ELR (cell line): ENCODE measurements at regions not wholly inside any gene's neighbourhood (a gene's known extent, or its start where the extent isn't known, plus 50 kb on each side); places are given as distances from the start of the nearest gene placed in this dataset.
A peak's percentile ranks its signal among the peaks of the same experiment; 100 is the strongest.
"Not testable (repeated sequence)": the region's sequence is repeated elsewhere in the genome, so short reads cannot be mapped to it uniquely, and the experiment has no call there.

Experiments used
- DNase-seq: peaks from one replicate; pipeline ENCODE4 v3.0.0-alpha.2; 2015; ENCODE audit warnings: low read depth

DNA sequence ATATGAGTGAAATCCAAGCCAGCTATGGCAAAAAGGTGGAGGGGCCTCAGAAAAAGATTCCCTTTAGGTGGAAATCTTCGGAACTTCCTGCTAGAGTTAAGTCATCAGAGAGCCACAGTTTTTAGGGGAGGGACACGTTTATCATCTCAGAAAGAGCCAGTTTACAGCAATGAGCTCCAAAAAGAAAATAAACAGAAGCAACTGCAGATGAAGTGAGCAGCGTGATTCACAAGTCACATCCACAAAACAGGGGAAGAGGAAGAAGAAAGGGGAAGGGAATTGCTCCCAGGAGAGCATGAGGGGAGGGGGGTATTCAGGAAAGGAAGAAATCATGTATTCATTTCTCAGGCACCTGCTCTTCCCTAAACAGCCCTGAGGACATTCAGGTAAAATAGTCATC, 156.2 kb upstream of the FOXK1 start:
- DNase-seq = no peak

DNA sequence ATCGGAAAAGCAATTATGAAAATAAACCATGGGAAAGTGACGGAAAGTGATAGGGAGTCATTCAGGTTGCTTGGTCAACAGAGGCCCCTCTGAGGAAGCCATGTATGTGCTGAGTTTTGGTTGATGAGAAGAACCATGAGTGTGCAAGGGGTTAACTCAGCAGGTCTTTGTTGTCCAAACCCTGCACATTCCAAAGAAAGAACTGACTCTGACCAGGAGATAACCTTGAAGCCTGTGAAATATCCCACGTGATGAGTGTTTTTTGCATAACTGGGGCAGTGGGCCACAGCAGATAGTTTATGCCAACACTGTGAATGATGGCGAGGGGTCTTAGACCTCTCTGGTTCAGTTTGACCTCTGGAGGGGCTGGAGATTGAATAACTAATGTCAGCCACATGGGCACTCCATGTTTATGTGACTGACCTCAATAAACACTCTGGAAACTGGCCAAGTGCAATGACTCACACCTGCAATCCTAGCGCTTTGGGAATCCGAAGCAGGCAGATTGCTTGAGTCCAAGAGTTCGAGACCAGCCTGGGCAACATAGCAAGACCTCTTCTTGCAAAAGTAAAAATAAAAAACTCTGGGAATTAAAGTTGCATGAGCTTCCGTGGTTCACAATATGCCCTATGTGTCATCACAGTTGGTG, 154.0 kb upstream of the FOXK1 start:
- no peak for DNase-seq

DNA sequence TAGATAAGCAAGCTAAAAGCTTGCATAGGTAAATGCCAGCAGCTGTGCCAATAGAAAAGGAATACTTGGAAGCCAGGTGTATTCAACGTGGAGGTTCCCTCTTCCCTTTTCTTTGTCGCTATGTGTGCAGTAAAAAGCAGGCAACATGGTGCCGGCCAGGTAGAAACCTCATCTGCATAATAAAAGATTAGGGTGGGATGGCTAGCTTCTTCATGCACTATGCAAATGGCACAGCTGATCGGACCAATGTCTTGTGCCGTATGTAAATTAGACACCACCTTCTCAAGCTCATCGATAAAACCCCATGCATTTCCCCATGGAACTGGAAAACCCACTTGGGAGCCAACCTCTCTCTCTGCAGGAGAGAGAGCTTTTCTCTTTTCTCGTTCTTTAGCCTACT, 150.9 kb upstream of the FOXK1 start:
- DNase-seq = no peak

DNA sequence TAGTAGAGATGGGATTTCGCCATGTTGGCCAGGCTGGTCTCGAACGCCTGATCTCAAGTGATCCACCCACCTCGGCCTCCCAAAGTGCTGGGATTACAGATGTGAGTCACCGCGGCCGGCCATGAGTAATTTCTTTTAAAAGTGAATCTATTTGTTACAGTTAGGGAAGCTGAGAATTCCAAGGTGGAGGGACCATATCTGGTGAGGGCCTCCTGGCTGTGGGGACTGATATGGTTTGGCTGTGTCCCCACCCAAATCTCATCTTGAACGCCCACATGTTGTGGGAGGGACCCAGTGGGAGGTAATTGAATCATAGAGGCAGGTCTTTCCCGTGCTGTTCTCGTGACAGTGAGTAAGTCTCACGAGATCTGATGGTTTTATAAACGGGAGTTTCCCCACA, 148.8 kb upstream of the FOXK1 start:
- not testable (repeated sequence) for DNase-seq

- DNase-seq = no peak
Observed at GRCh38 chr7:4549681-4550080, 132.4 kb upstream of the FOXK1 start.

GRCh38 chr7:4550117-4550516, 132.0 kb upstream of the FOXK1 start:
- DNase-seq = no peak

GRCh38 chr7:4552985-4553384, 129.1 kb upstream of the FOXK1 start:
- DNase-seq = no peak

DNA sequence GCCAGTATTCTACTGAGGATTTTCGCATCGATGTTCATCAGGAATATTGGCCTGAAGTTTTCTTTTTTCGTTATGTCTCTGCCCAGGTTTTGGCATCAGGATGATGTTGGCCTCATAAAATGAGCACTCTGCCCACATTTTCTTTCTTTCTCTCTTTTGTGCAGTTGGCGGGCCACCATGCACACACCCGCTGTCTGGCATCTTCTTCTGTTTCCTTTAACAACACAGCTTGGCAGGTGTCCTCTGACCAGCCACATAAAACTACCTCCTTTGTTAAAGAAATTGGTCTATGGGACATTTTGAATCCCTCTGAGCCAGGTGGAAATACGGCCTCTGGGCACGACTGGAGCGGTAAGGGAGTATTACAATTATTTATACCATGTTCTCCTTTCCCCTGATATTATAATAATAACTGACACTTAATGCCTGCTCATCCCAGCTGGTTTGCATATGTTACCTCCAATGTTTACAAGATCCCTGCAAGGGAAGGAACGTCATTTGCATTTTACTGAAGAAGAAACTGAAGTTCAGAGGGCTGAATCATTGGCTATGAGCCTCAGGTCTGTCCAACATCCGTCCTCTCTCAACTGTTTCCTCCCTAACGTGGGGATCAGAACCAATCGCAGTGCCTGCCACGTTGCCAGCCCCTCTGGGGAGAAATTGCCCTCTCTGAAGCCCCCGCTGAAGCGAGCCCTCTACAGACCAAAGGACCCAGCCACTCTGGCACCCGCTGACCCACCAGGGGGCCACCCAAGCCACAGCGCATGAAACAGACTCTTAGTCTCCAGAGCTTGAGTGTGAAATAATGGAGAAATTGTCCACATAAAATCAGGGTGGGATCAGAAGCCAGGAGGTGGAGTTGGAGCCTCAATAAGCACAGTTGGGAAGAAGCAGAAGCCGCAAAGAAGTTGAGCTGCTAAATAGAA, 125.0 kb upstream of the FOXK1 start:
- DNase-seq = peak; percentile 5

DNA sequence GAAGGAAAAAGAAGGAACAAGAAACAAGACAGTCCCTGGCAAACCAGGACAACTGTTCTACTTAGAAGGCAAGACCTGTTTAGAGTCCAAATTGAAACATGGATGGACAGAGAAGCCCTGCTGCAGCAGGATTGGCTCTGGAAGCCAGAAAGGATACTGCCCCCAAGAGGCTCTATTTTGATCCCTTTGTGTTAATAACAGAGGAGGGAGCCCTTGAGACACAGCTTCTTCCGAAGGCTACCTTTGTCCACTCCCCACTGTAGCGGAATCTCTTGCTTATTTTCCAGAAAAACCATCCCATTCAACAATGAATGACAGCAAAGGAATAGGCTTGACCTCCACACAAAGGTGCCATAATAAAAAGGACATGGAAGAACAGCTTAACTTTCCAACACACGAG, 120.3 kb upstream of the FOXK1 start:
- no peak for DNase-seq

- no peak for DNase-seq
Observed at GRCh38 chr7:4566714-4567113, 115.4 kb upstream of the FOXK1 start.

GRCh38 chr7:4574851-4575250, 107.2 kb upstream of the FOXK1 start:
- no peak for DNase-seq

DNA sequence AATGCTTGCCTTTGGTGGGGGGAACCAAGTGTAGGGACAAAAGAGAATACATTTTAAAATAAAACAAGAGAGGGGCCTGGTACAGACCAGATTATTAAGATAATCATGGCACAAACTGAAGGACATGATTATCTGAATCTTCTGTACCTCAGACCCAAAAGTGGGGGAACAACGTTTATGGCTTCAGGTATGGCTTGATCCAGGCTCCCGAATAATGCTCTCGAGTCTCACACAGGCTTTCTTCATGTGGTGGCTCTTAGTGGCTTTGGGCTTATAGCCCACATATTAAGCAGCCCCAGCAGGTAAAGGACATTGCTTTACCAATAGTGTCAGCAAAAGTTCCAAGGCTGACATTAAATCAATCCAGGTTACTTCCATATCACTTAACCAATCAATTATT, 106.8 kb upstream of the FOXK1 start:
- no peak for DNase-seq

DNA sequence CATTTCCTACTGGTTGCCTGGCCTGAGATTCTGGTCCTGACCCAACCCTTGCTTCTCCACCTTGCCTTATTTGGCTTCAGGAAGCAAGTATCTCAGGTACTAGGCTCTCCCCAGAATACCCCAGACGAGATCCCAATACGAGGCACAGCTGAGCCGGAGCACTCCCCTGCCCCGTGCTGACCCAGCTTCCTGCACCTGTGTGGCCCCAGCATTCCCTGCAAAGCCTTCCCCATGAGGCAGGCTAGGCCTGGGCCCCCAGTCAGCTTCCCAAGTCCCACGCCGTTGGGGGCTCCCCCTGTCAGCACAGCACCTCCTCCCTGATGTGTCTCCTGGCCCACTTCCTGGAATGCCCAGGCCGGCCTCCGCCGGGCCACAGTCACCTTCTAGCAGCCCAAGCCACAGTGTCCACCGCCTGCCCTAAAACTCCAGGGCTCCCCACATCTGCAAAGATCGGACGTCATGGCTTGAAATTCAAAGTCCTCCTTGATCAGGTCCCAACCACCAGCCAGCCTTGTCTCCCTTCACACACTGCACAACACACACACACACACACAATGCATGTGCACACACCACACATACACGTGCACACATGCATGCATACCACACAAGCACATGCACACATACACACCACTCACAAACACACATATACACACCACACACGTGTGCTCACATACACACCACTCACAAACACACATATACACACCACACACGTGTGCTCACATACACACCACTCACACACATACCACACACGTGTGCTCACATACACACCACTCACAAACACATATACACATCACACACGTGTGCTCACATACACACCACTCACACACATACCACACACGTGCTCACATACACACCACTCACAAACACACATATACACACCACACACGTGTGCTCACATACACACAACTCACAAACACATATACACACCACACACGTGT, 78.9 kb upstream of the FOXK1 start:
- no peak for DNase-seq

DNA sequence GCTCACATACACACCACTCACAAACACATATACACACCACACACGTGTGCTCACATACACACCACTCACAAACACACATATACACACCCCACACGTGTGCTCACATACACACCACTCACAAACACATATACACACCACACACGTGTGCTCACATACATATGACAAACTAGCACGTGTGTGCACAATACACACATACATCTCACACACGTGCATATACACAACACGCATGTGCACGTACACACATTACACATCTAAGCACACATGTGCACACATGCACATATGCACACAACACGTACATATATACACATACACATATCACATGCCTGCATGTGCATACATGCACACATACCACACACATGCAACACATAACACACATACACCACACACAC, 78.3 kb upstream of the FOXK1 start:
- no peak for DNase-seq

GRCh38 chr7:4604456-4604940, 77.6 kb upstream of the FOXK1 start:
- no peak for DNase-seq

DNA sequence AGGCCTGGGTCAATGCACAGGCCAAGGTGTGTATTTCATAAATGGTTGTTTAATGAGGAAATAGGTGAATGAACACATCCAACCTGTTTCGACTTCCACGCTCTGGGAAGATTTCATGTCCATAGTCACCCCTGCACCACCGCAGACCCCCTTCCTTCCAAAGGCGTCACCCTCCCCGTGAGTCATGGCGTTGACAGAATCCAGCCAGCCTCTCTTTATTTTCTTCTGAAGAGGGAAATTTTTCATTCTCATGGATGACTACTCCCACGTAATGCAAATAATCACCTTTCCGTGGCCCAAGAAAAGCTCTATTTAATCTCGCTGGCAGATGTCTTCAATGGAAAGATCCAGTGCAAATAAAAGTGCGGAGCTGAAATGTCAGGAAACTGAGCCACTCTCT, 75.3 kb upstream of the FOXK1 start:
- DNase-seq = no peak

DNA sequence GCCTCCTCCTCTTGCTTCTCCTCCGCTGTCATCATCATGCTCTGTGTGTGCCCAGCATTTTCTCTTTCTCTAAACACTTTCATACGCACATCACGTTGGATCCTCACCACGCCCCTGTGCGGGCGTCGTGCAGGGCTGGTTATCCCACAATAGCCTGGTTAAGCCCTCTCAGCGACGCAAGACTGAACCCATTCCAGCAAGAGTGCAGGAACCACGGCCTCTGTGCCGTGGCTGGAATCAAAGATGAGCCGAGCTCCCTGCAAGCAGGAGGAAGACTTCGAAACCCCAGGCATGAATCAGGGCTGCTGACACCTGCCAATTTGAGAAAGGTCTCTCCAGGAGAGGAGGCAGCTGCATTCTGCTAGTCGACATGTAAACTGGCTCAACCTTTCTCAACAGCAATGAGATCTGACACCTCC, 74.8 kb upstream of the FOXK1 start:
- no peak for DNase-seq

DNA sequence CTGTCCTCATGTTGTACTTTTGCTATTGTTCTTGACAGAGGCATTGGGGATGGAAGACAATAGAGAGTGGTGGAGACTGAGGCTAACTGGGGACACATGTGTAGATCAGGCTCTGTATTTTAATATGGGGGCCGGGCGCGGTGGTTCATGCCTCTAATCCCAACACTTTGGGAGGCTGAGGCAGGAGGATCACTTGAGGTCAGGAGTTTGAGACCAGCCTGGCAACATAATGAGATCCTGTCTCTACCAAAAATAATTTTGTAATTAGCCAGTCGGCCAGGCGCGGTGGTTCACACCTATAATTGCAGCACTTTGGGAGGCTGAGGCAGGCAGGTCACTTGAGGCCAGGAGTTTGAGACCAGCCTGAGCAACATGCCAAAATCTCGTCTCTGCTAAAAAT, 72.5 kb upstream of the FOXK1 start:
- not testable (repeated sequence) for DNase-seq

- DNase-seq = peak; percentile 76
Observed at GRCh38 chr7:4610768-4611467, 71.2 kb upstream of the FOXK1 start.

DNA sequence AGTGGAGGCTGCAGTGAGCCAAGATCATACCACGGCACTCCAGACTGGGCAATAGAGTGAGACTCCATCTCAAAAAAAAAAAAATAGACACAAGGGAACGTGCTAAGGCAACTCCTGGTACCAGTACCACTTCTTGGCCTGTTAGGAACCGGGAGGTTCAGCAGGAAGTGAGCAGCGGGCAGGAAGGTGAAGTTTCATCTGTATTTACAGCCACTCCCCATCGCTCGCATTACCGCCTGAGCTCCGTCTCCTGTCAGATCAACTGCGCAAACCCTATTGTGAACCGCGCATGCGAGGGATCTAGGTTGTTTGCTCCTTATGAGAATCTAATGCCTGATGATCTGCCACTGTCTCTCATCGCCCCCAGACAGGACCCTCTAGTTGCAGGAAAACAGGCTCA, 69.9 kb upstream of the FOXK1 start:
- no peak for DNase-seq

DNA sequence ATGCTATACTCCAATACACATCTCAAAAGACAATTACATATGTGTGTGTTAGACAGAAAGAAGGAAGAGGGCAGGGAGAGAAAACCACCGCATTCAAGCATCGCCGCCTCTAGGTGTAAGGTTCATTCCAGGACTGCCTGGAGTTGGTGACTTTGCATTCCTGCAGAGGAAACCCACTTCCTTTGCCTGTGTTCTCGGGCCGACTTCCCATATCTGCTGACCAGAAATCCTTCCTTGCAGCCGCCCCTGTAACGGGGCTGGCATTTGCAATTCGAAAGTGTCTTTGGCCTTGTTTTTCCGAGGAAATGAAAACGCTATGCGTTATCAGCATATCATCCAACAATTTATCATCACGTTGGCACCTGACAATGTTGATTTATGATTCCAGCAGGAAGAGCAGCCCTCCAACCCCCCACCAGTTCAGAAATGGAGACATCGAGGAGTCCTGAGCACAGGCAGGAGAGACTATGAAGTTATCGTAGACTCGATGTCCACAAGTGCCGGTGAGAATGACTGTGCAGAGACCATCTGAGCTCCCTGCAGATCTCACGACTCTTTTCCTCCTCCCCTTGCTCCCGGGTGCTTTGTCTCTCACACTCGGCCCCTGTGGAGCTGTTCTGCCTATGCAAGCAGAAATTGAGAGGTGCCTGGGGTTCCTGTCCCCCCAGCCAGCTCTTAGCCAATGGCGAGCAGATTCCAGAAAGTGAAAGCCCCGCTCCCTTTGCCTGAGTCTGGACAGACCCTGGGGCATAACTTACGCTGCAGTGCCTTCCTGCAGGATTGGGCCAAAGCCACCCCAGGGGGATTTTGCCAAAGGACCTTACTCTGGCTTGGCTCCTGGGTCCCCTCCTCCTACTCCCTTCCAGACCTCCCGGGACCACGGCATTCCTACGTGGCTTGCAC, 68.9 kb upstream of the FOXK1 start:
- DNase-seq = peak; percentile 42
